ENCODE measurements at regions not wholly inside any gene's neighbourhood (a gene's known extent, or its start where the extent isn't known, plus 50 kb on each side); places are given as distances from the start of the nearest gene placed in this dataset.

DNA sequence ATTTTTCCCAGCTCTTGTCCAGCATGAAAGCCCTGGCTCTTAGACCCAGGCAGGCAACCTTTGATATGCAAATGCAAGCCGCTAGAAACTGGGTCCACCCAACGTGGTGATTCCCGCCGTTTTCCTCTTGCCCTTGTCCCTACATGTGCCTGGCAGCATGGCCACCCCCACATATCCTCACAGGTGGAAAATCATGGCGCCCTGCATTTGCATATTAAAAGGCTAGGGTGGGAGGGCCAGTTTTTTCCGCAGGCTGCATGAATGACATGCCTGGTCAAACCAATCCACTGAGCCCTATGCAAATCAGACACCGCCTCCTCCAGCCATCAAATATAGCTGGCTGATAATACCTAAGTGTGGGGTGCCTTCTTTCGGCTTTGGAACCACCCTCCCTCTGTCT, 1091.8 kb upstream of the NXPH2 start (continued):
- TF ChIP-seq, protein P1, sequence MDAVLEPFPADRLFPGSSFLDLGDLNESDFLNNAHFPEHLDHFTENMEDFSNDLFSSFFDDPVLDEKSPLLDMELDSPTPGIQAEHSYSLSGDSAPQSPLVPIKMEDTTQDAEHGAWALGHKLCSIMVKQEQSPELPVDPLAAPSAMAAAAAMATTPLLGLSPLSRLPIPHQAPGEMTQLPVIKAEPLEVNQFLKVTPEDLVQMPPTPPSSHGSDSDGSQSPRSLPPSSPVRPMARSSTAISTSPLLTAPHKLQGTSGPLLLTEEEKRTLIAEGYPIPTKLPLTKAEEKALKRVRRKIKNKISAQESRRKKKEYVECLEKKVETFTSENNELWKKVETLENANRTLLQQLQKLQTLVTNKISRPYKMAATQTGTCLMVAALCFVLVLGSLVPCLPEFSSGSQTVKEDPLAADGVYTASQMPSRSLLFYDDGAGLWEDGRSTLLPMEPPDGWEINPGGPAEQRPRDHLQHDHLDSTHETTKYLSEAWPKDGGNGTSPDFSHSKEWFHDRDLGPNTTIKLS (IDR thresholded peaks at IDR 0.05; ENCODE audit: borderline replicate concordance, low read depth): no peak

- 6% methylated on average over 2 of the region's 2 CpGs for WGBS (ENCODE audit: insufficient coverage, low coverage, missing lambda C conversion rate)
These were observed 1087.5 kb upstream of the NXPH2 start for GRCh38 chr2:139867601-139868226.

More at GRCh38 chr2:139867601-139868226, 1087.5 kb upstream of the NXPH2 start:
- H2AFZ ChIP-seq (ENCODE audit: low read depth, low read length): no peak overlapping the region
- H3K79me2 ChIP-seq (ENCODE audit: control insufficient read depth, insufficient read depth, low read length): no peaks in the 10 kb centered on the region
- intact Hi-C loops (cut with micrococcal nuclease): no loop called here
- peaks cover 4% of the 10 kb centered on the region; the same call in 1 of the 2 replicates for H3K9me3 ChIP-seq (replicated peaks; ENCODE audit: control insufficient read depth, insufficient read depth, low read depth, low read length)
- H3K27me3 ChIP-seq (ENCODE audit: control insufficient read depth in 2 of 2, insufficient read depth in 2 of 2, low read length in 2 of 2): no peaks in the 10 kb centered on the region
- FAIRE-seq: no peak
- no peak overlapping the region for H3K4me2 ChIP-seq (ENCODE audit: insufficient read depth, low read length)
- H3K4me1 ChIP-seq (replicated peaks in 1 of 2; ENCODE audit: control insufficient read depth in 2 of 2, insufficient read depth in 2 of 2, low read length in 2 of 2): no peaks in the 10 kb centered on the region; a peak in 1 of 5 replicates
- no peak overlapping the region for H3K9ac ChIP-seq (ENCODE audit: insufficient read depth in 1 of 2, low read depth in 2 of 2, low read length in 2 of 2)
- no peak overlapping the region for H3K4me3 ChIP-seq
- H3K36me3 ChIP-seq (ENCODE audit: control insufficient read depth, insufficient read depth, low read length): no peaks in the 10 kb centered on the region
- DNase-seq (ENCODE audit: extremely low read depth in 1 of 4, low spot score in 3 of 4): no peak
- ATAC-seq: no peak
- POLR2A ChIA-PET: no interaction called here
- in situ Hi-C loops (cut with MboI): no loop called here
- no peaks in the 10 kb centered on the region for H4K20me1 ChIP-seq (replicated peaks; ENCODE audit: control insufficient read depth, insufficient read depth, low read length)
- no TSS peak for BruUV-seq (replicated peaks)
- H3K27ac ChIP-seq (ENCODE audit: extremely low read depth, low read depth, low read length): no peak overlapping the region
- CTCF ChIA-PET (ENCODE audit: low intra/inter-chr PET ratio): no interaction called here
- TF ChIP-seq ZNF408 (CRISPR knock-in tag; IDR thresholded peaks at IDR 0.05; ENCODE audit: low read depth) (no peak), RBFOX2 (IDR thresholded peaks at IDR 0.05; ENCODE audit: low read depth, low read length) (no peak), MEF2A (IDR thresholded peaks at IDR 0.05; ENCODE audit: control insufficient read depth, low read depth, low read length) (no peak), HDAC3 (IDR thresholded peaks at IDR 0.05; ENCODE audit: borderline replicate concordance, partially characterized antibody) (no peak)
- TF ChIP-seq, protein P2, sequence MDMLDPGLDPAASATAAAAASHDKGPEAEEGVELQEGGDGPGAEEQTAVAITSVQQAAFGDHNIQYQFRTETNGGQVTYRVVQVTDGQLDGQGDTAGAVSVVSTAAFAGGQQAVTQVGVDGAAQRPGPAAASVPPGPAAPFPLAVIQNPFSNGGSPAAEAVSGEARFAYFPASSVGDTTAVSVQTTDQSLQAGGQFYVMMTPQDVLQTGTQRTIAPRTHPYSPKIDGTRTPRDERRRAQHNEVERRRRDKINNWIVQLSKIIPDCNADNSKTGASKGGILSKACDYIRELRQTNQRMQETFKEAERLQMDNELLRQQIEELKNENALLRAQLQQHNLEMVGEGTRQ (CRISPR knock-in tag; IDR thresholded peaks at IDR 0.05): no peak
- no peaks in the 10 kb centered on the region for H3K9me1 ChIP-seq (ENCODE audit: control insufficient read depth, insufficient read depth, low read length)
